ENCODE measurements at regions not wholly inside any gene's neighbourhood (a gene's known extent, or its start where the extent isn't known, plus 50 kb on each side); places are given as distances from the start of the nearest gene placed in this dataset.

DNA sequence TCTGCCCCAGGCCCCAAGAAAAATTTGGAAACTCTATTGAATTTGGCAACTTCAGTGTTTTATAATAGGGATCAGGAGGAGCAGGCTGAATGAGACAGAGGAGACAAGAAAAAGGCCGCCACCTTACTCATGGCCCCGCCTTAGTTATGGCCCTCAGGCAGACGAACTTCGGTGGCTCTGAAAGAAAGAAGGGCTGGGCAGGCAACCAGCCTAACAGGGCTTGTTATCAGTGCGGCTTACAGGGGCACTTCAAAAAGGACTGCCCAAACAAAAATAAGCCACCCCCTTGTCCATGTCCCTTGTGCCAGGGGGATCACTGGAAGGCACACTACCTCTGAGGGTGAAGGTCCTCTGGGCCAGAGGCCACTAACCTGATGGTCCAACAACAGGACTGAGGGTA is 146.3 kb upstream of the ATF7IP start:
- TF ChIP-seq CTCF (IDR thresholded peaks at IDR 0.05 in 4 of 5, conservative IDR thresholded peaks at IDR 0.05 in 1 of 5) (no peak), POLR2A (IDR thresholded peaks at IDR 0.05) (no peak)
